Heart right ventricle (tissue), 16 donors: ENCODE measurements at regions not wholly inside any gene's neighbourhood (a gene's known extent, or its start where the extent isn't known, plus 50 kb on each side); places are given as distances from the start of the nearest gene placed in this dataset.
"Not testable (repeated sequence)": the region's sequence is repeated elsewhere in the genome, so short reads cannot be mapped to it uniquely, and the experiment has no call there.

Experiments
- ATAC-seq, 8 donors: fragments of 200-7000 bp; cut with Tn5 transposase; one replicate each; pipeline ENCODE4 v1.9.1; 2020; ENCODE audit warnings: mild to moderate bottlenecking in 8 of 8, moderate library complexity in 8 of 8, moderate number of reproducible peaks in 1 of 8
- DNase-seq, 2 donors: peaks; one replicate each; pipeline ENCODE4 v3.0.0-alpha.2; 2020
- H3K27ac ChIP-seq, 10 donors: fragments of 200-600 bp; sonication (generic) in 2 of 10; one replicate each; pipeline versions ENCODE4 v1.5.0 to v1.8.0; 2020 to 2022; ENCODE audit warnings: mild to moderate bottlenecking in 3 of 10
- H3K27me3 ChIP-seq, 7 donors: fragments of 200-600 bp; one replicate each; pipeline ENCODE4 v1.8.0; 2021 to 2022; ENCODE audit warnings: mild to moderate bottlenecking in 2 of 7
- H3K36me3 ChIP-seq, 9 donors: fragments of 200-600 bp; sonication (generic) in 1 of 9; one replicate each; pipeline versions ENCODE4 v1.5.0 to v1.8.0; 2020 to 2022; ENCODE audit warnings: mild to moderate bottlenecking in 2 of 9
- H3K4me1 ChIP-seq, 9 donors: fragments of 200-600 bp; sonication (generic) in 1 of 9; one replicate each; pipeline versions ENCODE4 v1.5.0 to v1.8.0; 2020 to 2022; ENCODE audit warnings: mild to moderate bottlenecking in 4 of 9
- H3K4me3 ChIP-seq, 10 donors: fragments of 200-600 bp; sonication (generic) in 2 of 10; one replicate each; pipeline versions ENCODE4 v1.5.0 to v1.8.0; 2020 to 2022; ENCODE audit warnings: mild to moderate bottlenecking in 7 of 10, moderate library complexity in 2 of 10
- H3K9me3 ChIP-seq, 11 donors: fragments of 200-600 bp in 10 of 11; sonication (generic) in 2 of 11; one replicate each; pipeline versions ENCODE4 v1.5.0 to v1.8.0; 2013 to 2022; ENCODE audit warnings: mild to moderate bottlenecking in 2 of 11, control low read depth in 1 of 11, moderate library complexity in 1 of 11
- WGBS, 2 donors: extraction: QIAGEN DNeasy Blood & Tissue Kit; methylation state at CpG; one replicate each; pipeline ENCODE4 v1.1.7; 2013; ENCODE audit warnings: inconsistent platforms in 1 of 2; 5-methylcytosine and 5-hydroxymethylcytosine counted together
- intact Hi-C, 10 donors: fragments of 100-400 bp; cut with DNase I; formaldehyde crosslinking; loops; one replicate each; pipeline versions ENCODE4 v1.11.1 to v1.14.2; 2022
- TF ChIP-seq, protein P1 (sequence below), 9 donors: fragments of 200-600 bp; sonication (generic) in 2 of 9; IDR thresholded peaks; one replicate each; pipeline versions ENCODE4 v1.5.0 to v1.8.0; 2021 to 2022; ENCODE audit warnings: antibody characterized with exemption in 9 of 9, mild to moderate bottlenecking in 5 of 9, moderate library complexity in 1 of 9
- donor health status: Arrhythmogenic right ventricular cardiomyopathy.
- donor health status: ischemic (EF 13 %, LVEDD 7.1; RV severe dilation, severe dysfunction).
- donor health status: healthy with polysubstance abuse.
- donor health status: DM: no; HTN: yes; CAD: no.
- donor health status: DM: no; HTN: no; CAD: no.
- donor health status: ischemic (EF 25% LVEDD 6.9; RV normal size, moderate dysfunction).
- donor health status: ischemic (EF 25% LVEDD 5.7; RV mildly dilated, moderate dysfunction).
- donor health status: healthy.
- donor health status: DM: yes; HTN: yes; CAD: no.
- donor health status: Ischemic cardiomyopathy.
- donor health status: ischemic (EF 35%, LVEDD 5.7; RV mildly dilated, moderate dysfunction).
- donor health status: nonischemic (EF 11% LVEDD 7.7; RV severe dilation, severe dysfunction).
- donor health status: DM: yes; HTN: yes; CAD: no.
- donor health status: PGD.
- donor health status: ischemic (EF 29% LVEDD 5.4; RV normal size, mild dysfunction).
- donor health status: nonischemic (EF 23%, LVEDD 6.1; RV moderate dilation, normal function).

GRCh38 chr14:82011460-82011859 lies 477.8 kb upstream of the SEL1L start:
- no peak overlapping the region for H3K27ac ChIP-seq
- H3K4me3 ChIP-seq, result no peak overlapping the region
- H3K36me3 ChIP-seq, result no peaks in the 10 kb centered on the region
- TF ChIP-seq, protein P1, sequence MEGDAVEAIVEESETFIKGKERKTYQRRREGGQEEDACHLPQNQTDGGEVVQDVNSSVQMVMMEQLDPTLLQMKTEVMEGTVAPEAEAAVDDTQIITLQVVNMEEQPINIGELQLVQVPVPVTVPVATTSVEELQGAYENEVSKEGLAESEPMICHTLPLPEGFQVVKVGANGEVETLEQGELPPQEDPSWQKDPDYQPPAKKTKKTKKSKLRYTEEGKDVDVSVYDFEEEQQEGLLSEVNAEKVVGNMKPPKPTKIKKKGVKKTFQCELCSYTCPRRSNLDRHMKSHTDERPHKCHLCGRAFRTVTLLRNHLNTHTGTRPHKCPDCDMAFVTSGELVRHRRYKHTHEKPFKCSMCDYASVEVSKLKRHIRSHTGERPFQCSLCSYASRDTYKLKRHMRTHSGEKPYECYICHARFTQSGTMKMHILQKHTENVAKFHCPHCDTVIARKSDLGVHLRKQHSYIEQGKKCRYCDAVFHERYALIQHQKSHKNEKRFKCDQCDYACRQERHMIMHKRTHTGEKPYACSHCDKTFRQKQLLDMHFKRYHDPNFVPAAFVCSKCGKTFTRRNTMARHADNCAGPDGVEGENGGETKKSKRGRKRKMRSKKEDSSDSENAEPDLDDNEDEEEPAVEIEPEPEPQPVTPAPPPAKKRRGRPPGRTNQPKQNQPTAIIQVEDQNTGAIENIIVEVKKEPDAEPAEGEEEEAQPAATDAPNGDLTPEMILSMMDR (IDR thresholded peaks at IDR 0.05), result no peak
- ATAC-seq, result no peak
- no peaks in the 10 kb centered on the region for H3K27me3 ChIP-seq
- intact Hi-C loops, result no loop called here
- 94 to 96% methylated on average over 3 of the region's 3 CpGs for WGBS, 2 donors
- DNase-seq, result no peak
- peaks cover 0 to 29% (median 9%) of the 10 kb centered on the region in 11 donors for H3K9me3 ChIP-seq
- H3K4me1 ChIP-seq, result no peaks in the 10 kb centered on the region

DNA sequence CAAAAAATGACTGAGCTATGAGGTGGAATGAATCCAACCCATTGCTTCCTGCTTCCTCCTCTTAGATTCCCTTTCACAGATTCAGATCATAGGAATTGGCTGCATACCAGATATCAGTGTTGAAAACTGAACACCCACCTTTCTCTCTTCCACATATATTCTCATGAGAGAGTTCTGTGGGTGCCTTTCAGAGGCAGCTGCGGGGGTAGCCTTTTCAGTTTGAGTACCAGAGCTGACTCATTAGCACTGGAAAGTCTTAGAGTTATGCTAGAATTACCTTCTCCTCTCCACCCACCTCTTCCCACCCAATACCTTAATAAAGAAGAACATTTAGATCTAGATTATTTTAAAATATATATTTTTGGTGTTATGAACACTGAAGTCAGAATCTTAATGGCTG lies 495.4 kb upstream of the SEL1L start:
- DNase-seq, result no peak
- Histone ChIP-seq H3K36me3 (no peaks in the 10 kb centered on the region), H3K27ac (no peak overlapping the region), H3K9me3 (peaks cover 0 to 25% (median 0%) of the 10 kb centered on the region in 11 donors), H3K4me1 (no peaks in the 10 kb centered on the region), H3K27me3 (no peaks in the 10 kb centered on the region), H3K4me3 (no peak overlapping the region)
- ATAC-seq, result no peak
- TF ChIP-seq, protein P1 (IDR thresholded peaks at IDR 0.05), result no peak
- intact Hi-C loops, result no loop called here
- 74 to 85% methylated on average over 1 of the region's 1 CpG for WGBS, 2 donors

DNA sequence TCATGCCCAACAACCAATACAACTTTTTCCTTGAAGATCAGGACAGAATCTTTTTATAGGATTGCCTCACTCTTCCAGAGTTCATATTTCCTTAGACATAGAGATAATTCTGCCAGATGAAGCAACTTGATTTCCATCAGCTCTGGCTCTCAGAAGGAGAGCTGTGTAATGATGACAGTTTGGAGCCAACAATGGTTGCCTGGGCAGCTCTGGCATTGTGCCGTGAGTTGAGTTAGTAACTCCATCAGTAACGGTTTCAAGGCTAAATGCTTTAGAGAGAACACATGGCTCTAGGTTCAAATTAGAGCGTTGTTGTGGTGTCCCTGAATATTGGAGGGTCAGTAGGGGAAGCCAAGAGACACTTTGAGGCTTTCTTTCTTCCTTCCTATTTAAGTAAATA lies 501.7 kb upstream of the SEL1L start:
- no peak overlapping the region for H3K27ac ChIP-seq
- H3K27me3 ChIP-seq, result no peaks in the 10 kb centered on the region
- TF ChIP-seq, protein P1 (IDR thresholded peaks at IDR 0.05), result no peak
- no peak overlapping the region for H3K4me3 ChIP-seq
- no peaks in the 10 kb centered on the region for H3K4me1 ChIP-seq
- no peak for ATAC-seq
- intact Hi-C loops, result no loop called here
- no peaks in the 10 kb centered on the region for H3K9me3 ChIP-seq
- WGBS, 2 donors, result 51 to 60% methylated on average over 3 of the region's 3 CpGs
- no peak for DNase-seq
- no peaks in the 10 kb centered on the region for H3K36me3 ChIP-seq

DNA sequence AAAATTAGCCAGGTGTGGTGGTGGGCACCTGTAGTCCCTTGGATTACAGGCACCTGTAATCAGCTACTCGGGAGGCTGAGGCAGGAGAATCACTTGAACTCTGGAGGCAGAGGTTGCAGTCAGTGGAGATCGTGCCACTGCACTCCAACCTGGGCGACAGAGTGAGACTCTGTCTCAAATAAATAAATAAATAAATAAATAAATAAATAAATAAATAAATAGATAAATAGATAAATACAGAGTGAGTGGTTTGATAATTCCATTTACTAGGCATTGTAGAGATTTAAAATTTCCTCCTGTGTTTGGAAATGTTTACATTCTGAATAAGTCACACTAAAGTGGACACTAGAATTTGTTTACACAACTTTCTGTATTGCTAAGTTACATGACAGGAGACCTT lies 504.4 kb upstream of the SEL1L start:
- H3K4me3 ChIP-seq, H3K36me3 ChIP-seq, H3K9me3 ChIP-seq, ATAC-seq, H3K4me1 ChIP-seq, H3K27me3 ChIP-seq, intact Hi-C loops, H3K27ac ChIP-seq, DNase-seq: not testable (repeated sequence)
- 88 to 92% methylated on average over 3 of the region's 3 CpGs for WGBS, 2 donors

GRCh38 chr14:82045339-82045738 lies 511.7 kb upstream of the SEL1L start:
- H3K36me3 ChIP-seq, result no peaks in the 10 kb centered on the region

More at GRCh38 chr14:82045339-82045738, 511.7 kb upstream of the SEL1L start:
- Histone ChIP-seq H3K27me3 (no peaks in the 10 kb centered on the region), H3K27ac (no peak overlapping the region), H3K9me3 (no peaks in the 10 kb centered on the region), H3K4me3 (no peak overlapping the region), H3K4me1 (no peaks in the 10 kb centered on the region)
- TF ChIP-seq, protein P1 (IDR thresholded peaks at IDR 0.05), result no peak
- 74 to 84% methylated on average over 1 of the region's 1 CpG for WGBS, 2 donors
- DNase-seq, result no peak
- intact Hi-C loops, result loop anchor here in 1 of 10 donors (5.0 kb wide), 1 partner anchor 1877 kb away; no protein-coding TSS in a partner anchor
- ATAC-seq, result no peak
